ENCODE measurements at regions not wholly inside any gene's neighbourhood (a gene's known extent, or its start where the extent isn't known, plus 50 kb on each side); places are given as distances from the start of the nearest gene placed in this dataset.

GRCh38 chrX:9148615-9149399, 114.9 kb upstream of the FAM9B start:
- DNase-seq = no peak

DNA sequence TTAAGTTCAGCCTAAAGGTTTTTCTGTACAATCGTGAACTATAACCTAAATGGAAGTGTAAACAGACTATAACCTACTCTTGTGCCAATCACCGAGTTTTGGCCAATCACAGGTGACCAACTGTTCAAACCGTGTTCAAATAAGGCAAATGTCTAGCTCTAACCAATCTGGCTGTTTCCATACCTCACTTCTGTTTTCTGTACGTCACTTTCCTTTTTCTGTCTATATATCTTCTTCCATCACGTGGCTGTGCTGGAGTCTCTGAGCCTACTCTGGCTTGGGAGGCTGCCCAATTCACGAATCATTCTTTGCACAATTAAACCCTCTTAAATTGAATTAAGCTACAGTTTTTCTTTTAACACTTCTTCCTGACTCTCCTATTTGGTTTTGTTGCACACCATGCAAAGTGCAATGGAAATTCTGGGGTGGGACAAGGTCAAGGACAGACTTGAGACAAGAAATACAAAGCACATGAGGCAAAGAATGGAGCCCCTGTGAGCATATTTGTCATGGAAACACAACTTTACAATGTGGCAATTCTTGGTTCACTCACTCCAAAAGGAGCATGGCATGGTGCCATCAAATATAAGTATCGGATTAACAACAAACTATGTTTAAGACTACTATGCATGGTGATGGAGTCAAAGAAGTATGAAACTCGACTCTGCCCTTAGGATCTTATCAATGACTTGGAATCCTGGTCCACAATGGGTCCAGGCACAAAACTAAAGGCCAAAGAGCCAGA, 115.7 kb upstream of the FAM9B start:
- DNase-seq = no peak

DNA sequence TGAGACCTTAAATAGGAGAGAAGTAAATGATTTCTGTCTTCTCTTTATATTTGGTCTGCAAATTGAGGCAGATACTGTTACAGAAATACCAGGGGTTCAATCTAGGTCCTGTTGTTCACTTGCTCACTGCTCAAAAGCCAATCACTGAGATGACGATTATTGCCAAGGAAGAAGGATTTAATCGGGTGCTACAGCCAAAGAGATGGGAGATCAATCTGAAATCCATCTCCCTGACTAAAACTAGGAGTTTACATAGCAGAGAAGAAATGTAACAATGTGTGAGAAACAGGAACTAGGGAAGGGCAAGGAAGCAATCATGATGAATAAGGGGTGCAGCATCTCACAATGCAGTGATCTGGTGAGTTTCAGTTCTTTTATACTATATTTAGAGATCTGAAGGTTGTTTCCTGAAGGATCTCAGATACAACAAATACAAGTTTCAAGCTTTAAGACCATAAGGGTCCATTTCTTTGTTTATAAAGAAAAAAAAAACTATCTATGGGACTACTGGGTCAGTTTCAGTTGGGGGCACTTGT, 117.9 kb upstream of the FAM9B start:
- DNase-seq = no peak

DNA sequence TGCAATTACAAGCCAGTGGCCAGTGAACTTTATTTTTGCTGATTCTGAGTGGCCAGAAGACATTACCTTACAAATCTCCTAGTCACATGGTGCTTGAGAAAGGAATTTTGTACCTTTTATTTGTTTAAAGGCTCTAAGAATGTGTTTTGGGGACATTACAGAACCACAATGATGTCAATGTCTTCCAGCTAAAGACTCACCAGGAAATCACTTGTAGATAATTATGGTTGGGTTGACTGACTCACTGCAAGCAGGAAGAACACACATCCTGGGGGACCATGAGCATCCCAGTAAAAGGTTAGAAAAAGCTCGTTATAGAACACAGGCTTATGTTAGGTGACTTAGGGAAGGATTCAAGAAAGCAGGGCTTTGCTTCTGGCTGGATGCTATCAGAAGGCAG, 119.4 kb upstream of the FAM9B start:
- no peak for DNase-seq

GRCh38 chrX:9158611-9159010, 124.7 kb upstream of the FAM9B start:
- no peak for DNase-seq

GRCh38 chrX:9160698-9161329, 126.9 kb upstream of the FAM9B start:
- no peak for DNase-seq

DNA sequence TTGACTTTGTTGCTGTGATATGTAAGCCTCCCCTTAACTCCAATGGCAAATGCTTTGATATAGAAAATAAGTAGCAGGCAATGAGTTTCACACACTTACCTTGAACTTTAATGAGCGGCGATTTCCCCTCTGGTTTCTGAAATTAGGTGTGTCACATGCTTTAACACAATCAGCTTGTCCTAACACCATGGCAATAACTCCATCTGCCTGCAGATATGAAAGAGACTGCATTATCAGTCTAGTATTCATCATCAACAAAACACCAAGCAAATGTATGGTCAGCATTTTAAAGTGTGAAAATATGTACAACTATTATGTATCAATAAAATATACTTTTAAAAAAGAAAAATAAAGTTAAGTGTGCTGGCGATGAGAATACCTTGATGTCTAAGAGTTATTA, 128.8 kb upstream of the FAM9B start:
- no peak for DNase-seq

- no peak for DNase-seq
These were observed 129.3 kb upstream of the FAM9B start for GRCh38 chrX:9163214-9163709.

DNA sequence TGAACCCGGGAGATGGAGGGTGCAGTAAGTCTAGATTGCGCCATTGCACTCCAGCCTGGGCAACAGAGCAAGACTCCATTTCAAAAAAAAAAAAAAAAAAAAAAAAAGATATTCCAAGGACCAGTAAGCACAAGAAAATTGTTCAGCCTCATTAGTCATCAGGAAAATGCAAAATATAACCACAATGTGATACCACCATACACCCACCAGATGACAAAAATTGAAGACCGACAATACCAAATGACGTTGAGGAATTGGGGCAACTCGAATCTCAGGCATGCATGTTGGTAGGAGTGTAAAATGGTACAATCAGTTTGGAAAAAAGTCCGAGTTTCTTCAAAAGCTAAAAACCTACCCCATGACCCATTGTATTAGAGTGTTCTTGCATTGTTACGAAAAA, 130.2 kb upstream of the FAM9B start:
- DNase-seq = no peak

GRCh38 chrX:9164533-9165426, 130.9 kb upstream of the FAM9B start:
- DNase-seq = no peak

- DNase-seq = no peak
These were observed 132.6 kb upstream of the FAM9B start for GRCh38 chrX:9166584-9166944.

- no peak for DNase-seq
These were observed 138.0 kb upstream of the FAM9B start for GRCh38 chrX:9171841-9172463.

DNA sequence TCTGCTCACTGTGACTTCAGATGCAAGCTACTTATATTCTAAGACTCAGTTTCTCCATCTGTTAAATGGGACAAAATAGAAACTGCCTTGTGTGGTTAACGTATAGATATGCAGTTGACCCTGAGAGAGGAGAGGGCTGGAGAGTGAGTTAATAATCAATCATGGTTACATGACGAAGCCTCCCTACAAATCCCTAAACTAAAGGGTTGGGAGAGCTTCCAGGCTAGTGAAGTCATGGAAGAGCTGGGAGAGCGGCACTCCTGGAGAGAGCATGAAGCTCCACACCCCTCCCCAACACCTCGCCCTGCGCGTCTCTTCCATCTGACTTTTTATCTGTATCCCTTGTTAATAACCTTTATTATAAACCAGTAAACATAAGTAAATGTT, 138.5 kb upstream of the FAM9B start:
- DNase-seq = no peak

GRCh38 chrX:9180623-9181022, 146.7 kb upstream of the FAM9B start:
- DNase-seq = no peak

GRCh38 chrX:9182041-9182440, 148.1 kb upstream of the FAM9B start:
- DNase-seq = no peak

DNA sequence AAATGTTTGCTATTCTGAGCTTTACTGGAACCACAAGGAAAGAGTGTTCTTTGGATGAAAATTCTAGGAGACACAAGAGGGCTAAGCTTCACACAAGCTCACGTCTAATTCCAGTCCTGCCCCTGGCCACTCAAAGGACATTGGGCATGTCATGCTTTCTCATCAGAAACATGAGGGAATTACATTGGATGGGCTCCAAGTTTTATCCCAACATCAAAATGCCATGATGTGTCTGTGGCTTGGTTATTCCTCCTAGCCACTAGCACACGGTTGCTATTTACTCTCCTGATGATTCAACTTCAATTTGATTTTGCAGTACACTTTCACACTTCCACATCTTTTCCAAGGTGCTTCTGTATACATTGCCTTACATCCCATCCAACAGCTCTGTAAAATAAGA, 149.6 kb upstream of the FAM9B start:
- DNase-seq = no peak

- DNase-seq = no peak
These were observed 150.3 kb upstream of the FAM9B start for GRCh38 chrX:9184211-9184610.

DNA sequence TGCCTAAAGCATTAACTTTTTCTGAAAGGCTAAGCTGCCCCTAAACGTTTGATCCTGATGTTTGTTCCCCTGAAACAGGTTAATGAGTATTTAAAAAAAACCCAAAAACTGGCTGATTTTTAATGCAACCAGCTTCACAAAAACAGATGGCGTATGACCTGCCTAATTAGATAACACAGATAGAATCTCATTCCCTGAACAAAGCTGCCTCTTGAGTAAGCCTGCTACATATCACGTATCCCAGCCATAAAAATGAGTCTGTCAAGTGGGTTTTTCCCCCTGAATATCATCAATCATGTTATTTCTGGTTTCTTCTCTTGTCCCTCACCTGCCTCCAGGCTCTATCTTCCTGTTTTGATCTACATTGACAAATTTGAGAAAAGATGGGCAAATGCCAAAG, 154.2 kb upstream of the FAM9B start:
- no peak for DNase-seq

- DNase-seq = no peak
These were observed 155.4 kb upstream of the FAM9B start for GRCh38 chrX:9189286-9189685.

DNA sequence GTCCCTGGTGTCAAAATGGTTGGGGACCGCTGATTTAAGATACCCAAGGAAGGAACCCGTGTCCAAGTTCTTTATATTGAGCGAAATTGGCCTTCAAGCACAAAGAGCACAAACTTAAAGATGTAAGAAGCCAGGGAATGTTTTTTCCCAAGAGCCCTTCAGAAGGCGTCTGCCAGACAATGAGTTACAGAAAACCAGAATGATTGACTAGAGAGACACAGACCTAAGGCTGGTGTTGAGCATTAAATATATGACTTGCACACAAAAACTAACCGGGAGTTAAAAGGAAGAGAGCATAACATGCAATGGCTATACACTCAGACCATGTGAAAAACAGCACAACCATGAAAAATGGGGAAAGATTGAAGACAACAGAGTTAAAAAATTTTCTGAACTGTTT, 157.5 kb upstream of the FAM9B start:
- DNase-seq = no peak

GRCh38 chrX:9195199-9195880, 161.4 kb upstream of the FAM9B start:
- DNase-seq = no peak

Measured in activated T-cell treated with anti-CD3 and anti-CD28 coated beads, Interleukin-2, amount 50 U/mL, for 48 hours (primary cell).